ENCODE measurements at regions not wholly inside any gene's neighbourhood (a gene's known extent, or its start where the extent isn't known, plus 50 kb on each side); places are given as distances from the start of the nearest gene placed in this dataset.
"Not testable (repeated sequence)": the region's sequence is repeated elsewhere in the genome, so short reads cannot be mapped to it uniquely, and the experiment has no call there.

- no peak for DNase-seq (ENCODE audit: low read depth)
Measured at GRCh38 chr7:106523482-106523881, 137.5 kb downstream of the CCDC71L start.

DNA sequence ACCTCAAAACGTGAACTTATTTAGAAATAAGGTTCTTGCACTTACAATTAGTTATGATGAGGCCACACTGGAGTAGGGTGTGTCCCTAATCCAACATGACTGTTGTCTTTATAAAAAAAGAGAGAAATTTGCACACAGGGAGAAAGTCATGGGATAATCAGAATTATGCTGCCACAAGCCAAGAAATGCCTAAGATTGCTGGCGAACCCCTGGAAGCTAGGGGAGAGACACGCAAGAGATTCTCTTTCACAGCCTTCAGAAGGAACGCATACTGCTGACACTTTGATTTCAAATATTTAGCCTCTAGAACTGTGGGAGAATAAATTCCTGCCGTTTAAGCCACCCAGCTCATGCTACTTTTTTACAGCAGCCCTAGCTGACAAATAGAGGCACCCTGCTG, 138.3 kb downstream of the CCDC71L start:
- no peak for DNase-seq (ENCODE audit: low read depth)

DNA sequence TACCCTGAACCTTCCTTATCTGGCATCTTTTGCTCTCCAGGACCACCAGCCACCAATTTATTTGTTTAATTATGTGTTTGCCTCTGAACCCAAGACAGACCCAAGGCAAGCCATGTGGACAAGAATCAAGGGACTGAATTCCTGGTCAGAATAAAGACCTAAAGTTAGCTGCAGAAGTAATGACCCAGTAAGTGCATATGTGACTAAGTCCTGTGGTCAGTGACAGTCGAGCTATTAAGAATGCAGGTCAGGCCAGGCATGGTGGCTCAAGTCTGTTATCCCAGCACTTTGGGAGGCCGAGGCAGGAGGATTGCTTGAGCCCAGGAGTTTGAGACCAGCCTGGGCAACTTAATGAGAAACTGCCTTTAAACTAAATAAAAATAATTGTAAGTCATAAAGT, 139.4 kb downstream of the CCDC71L start:
- DNase-seq (ENCODE audit: low read depth): no peak

DNA sequence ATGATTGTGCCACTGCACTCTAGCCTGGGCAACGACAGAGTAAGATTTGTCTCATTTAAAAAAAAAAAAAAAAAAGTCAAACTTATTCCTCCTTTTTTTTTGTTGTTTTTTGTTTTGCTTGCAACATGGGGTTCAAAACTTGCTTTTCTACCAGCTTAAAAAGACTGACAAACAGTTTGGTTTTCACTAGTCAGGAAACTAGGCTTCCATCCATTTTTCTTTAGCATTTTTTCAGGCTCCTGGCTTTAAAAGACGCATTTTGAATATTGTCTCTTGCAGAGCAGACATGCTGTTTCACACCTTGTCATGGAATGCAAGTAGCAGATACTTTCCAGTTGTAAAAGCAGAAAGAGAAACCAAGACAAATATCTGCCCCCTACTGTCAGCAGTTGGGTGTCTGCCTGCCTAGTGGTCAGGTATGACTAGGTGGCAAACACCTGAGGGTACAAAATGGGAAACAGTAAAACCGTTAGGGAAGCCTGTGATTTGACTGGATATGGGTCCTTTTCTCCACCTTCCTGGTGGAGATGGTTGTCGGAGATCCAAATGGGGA, 139.9 kb downstream of the CCDC71L start:
- DNase-seq (ENCODE audit: low read depth): no peak

DNA sequence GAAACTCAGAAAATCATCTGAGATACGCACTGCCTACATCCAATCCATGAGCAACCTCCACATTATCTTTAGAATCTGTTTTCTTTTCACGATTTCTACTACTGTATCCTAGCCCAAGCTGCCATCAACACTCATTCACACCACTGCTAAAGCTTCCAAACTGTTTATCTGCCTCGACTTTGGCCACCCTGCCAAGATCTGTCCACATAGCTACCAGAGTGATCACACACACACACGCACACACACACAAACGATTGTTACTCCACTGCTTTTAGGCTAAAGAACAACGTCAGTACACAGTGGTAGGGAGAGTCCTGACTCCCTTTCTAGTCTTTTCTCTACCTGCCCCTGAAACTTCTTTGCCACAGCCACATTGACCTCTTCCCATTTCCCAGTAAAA, 142.0 kb downstream of the CCDC71L start:
- DNase-seq (ENCODE audit: low read depth): no peak

GRCh38 chr7:106518239-106518638, 142.7 kb downstream of the CCDC71L start:
- no peak for DNase-seq (ENCODE audit: low read depth)

DNA sequence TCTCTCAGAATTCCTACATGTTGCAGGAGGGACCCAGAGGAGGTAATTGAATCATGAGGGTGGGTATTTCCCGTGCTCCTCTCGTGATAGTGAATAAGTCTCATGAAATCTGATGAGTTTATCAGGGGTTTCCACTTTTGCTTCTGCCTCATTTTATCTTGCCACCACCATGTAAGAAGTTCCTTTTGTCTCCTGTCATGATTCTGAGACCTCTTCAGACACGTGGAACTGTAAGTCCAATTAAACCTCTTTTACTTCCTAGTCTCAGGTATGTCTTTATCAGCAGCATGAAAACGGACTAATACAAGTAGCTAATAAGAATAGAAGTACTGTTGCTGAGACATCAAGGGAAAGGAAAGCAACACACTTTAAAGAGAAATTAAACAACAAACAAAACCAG, 143.4 kb downstream of the CCDC71L start:
- DNase-seq (ENCODE audit: low read depth): no peak

DNA sequence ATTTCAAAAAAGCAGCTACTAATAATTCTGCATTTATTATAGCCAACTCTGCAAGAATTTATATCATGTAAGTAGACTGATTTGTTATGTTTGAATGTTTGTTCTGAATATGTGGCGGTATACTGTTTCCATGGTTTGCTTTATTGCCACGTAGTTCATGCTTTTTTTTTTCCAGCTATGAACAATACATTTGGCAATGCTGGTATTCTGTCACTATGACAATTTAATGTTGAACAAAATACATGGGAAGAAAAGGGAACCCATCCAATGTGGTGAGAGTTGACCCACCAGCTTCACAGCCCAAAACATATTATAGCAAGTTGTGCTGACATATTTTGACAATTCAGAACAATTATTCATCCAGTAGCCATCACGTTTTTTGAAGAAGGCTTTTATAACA, 145.6 kb downstream of the CCDC71L start:
- DNase-seq (ENCODE audit: low read depth): no peak

GRCh38 chr7:106514881-106515280, 146.1 kb downstream of the CCDC71L start:
- no peak for DNase-seq (ENCODE audit: low read depth)

DNA sequence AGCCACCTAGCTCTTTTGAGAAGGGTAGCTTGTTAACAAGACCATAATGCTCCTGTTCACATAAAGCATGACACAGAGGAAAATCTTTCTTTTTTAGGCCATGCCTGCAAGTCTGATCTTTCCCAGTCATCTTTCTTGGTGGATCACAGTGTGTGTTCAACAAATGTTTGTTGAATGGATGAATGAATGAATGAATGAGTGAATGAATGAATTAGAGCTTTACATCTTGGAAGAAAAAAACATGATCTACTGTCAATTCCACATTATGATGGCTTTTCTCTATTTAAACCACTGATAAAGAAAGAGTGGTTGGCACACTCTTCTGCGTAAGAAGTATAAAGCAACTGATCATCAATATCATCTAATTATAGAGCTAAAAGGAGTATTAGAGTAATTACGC, 148.7 kb downstream of the CCDC71L start:
- DNase-seq (ENCODE audit: low read depth): no peak

DNA sequence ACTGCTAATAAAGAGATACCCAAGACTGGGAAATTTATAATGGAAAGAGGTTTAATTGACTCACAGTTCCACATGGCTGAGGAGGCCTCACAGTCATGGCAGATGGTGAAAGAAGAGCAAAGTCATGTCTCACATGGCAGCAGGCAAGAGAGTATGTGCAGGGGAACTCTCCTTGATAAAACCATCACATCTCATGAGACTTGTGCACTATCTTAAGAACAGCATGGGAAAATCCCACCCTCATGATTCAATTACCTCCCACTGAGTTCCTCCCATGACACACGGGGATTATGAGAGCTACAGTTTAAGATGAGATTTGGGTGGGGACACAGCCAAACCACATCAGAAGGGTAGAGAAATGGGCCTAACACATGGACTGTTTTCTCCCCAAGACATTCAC, 156.3 kb downstream of the CCDC71L start:
- DNase-seq (ENCODE audit: low read depth): no peak

DNA sequence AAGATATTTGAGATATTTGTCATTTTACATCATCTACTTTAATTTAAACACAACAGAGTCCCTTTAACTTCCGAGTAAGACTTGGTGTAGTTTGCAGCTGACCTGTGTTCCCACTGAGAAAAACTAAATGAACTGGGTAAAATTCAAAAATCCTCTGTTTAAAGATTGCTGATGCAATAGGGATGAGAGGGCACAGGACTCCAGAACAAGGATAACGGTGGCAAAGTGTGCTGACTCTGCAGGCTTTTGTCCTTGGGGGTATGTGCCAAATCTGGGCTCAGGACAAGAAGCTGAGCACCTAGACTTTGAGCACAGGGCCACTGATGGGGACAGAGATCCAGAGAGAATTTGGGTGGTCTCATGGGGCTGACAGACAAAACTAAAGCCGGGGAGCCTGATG, 156.8 kb downstream of the CCDC71L start:
- no peak for DNase-seq (ENCODE audit: low read depth)

- DNase-seq (ENCODE audit: low read depth): no peak
Measured at GRCh38 chr7:106503626-106504025, 157.3 kb downstream of the CCDC71L start.

DNA sequence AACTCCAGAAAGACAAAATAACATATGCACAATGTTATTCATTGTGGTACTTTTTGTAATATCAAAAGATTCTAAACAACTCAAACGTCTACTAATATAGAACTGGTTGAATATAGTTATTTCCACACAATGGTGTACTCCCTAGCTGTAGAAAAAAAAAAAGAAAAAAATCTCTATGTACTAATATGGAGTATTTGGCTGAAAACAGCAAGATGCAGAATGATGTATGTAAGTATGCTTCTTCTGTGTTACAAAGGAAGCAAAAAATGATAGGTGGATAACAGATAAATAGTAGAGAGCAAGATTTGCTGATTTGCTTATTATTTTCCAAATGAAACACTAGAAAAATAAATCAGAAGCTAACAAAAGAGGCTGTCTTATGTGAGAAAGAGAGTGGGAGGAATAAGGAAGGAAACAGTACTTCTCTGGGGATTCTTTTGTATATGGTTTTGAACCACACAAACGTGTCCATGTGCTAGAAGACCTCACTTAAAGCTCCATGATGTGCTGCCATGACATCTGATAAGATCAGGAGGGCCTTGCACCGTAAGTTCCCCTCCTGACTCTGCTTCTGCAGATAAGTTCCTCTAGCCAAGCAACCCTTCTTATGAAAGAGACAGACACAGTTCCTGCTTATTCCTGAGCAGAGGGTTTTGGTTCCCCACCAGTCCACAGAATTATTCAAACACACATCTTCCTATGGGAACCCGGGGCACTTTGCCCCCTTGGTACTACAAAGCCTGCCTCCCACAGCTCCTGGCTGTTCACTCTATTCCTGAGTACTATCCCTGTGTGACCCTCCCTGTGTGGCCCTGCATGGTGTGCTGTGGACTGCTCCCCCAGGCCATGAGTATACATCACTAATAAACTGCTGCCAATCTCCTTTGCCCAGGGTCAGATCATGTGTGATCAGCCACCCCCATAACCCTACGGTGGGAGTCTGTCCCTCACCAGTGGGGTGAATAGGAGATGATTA, 159.1 kb downstream of the CCDC71L start:
- no peak for DNase-seq (ENCODE audit: low read depth)

GRCh38 chr7:106499897-106500296, 161.1 kb downstream of the CCDC71L start:
- no peak for DNase-seq (ENCODE audit: low read depth)

- not testable (repeated sequence) for DNase-seq (ENCODE audit: low read depth)
Measured at GRCh38 chr7:106498005-106498404, 163.0 kb downstream of the CCDC71L start.

- no peak for DNase-seq (ENCODE audit: low read depth)
Measured at GRCh38 chr7:106493041-106493731, 167.8 kb downstream of the CCDC71L start.

DNA sequence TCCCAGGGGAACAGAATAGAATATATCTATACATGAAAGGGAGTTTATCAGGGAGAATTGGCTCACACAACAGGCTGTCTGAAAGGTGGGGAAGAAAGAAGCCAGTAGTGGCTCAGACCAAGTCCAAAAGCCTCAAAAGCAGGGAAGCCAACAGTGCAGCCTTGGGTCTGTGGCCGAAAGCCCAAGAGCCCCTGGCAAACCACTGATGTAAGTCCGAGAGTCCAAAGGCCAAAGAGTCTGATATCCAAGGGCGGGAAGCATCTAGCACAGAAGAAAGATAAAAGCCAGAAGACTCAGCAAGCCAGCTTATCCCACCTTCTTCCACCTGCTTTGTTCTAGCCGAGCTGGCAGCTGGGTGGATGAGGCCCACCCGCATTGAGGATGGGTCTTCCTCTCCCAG, 172.5 kb downstream of the CCDC71L start:
- no peak for DNase-seq (ENCODE audit: low read depth)

DNA sequence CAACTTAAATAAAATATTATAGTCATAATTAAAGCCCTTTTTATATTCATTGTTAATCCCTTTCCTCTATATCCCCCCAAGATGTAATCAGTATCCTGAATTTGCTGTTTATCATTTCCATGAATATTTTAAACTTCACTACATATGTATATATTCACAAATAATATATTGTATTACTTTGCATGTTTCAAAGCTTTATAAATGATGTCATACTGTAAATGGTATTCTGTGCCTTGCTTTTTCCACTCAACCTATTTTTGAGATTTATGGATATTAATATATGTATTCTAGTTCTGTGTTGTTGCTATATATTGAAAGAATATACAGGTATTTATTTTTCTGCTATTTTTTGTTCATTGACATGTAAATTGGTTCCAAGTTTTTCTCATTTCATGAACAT, 173.1 kb downstream of the CCDC71L start:
- DNase-seq (ENCODE audit: low read depth): no peak

DNA sequence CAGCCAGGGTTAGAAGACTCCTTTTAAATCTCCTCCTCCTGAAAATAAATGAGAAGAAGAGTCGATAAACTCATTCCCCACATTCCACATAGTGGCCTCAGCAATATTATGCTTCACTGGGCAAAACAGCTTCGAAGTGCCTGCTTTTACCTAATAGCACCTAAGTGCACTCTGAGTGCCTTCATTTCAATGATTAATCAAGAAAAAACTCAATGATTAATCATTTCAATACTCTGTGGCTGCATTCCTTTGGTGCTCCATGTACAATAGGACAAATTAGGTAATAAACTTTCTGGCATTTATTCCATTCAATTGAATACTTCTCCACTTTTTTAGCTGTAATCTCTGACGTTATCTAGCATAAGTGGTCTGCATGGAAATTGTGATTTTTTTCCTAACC, 174.6 kb downstream of the CCDC71L start:
- DNase-seq (ENCODE audit: low read depth): no peak

DNA sequence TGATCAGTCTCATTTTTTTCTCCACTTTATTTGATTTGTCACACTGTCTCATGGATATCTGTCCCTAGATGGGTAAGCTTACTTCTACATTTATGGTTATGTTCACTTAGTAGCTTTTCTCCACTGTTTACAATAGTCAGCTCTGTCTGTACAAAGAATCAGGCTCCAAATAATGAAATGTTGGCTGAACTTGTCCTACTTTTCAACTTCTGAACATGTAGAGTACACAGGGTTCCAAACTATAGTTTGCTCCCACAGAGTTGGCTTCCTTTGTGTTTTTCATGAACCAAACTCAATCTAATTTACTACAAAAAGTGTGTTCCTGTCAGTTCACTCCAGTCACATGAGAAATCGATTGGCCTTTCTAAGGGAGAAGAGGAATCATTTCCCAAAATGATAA, 175.0 kb downstream of the CCDC71L start:
- DNase-seq (ENCODE audit: low read depth): no peak

- no peak for DNase-seq (ENCODE audit: low read depth)
Measured at GRCh38 chr7:106485031-106485551, 175.9 kb downstream of the CCDC71L start.

DNA sequence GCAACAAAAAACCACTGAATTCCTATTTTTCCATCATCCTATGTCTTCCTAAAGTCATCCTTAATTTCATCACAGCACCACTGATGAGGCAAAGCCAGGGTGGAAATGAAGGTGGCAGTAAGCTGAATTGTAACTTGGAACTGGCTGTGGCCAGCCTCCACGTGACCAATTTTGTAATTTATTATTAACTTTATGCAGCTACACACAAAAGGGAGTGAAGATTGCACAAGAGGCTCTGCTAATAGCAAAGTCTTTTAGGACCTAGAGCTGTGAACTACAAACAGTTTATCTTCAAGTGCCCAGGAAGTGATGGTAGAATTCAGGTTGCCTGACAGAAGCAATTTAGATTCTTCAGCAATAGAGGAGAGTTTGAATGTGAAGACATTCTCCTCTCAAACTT, 176.4 kb downstream of the CCDC71L start:
- no peak for DNase-seq (ENCODE audit: low read depth)
